Activated CD4-positive, alpha-beta memory T cell treated with anti-CD3 and anti-CD28 coated beads for 36 hours (primary cell): ENCODE measurements at regions not wholly inside any gene's neighbourhood (a gene's known extent, or its start where the extent isn't known, plus 50 kb on each side); places are given as distances from the start of the nearest gene placed in this dataset.
"Not testable (repeated sequence)": the region's sequence is repeated elsewhere in the genome, so short reads cannot be mapped to it uniquely, and the experiment has no call there.

Experiments used
- CTCF ChIA-PET: fragments of 350-600 bp; sonication (Branson Sonifier 250); formaldehyde crosslinking; loops from one replicate; lab custom pipeline; 2021; ENCODE audit warnings: antibody characterized with exemption, inconsistent platforms; lab: Charles Lee
- POLR2A ChIA-PET: fragments of 350-600 bp; sonication (Branson Sonifier 250); formaldehyde crosslinking; loops from one replicate; lab custom pipeline; 2021; ENCODE audit warnings: antibody characterized with exemption; lab: Charles Lee
- DNase-seq: peaks from one replicate; pipeline ENCODE4 v3.0.0-alpha.2; 2020
- H3K27ac Mint-ChIP-seq: one replicate; pipeline ENCODE4 v1.8.0; 2021; ENCODE audit warnings: mixed read lengths
- H3K27me3 Mint-ChIP-seq: one replicate; pipeline ENCODE4 v1.8.0; 2021; ENCODE audit warnings: mixed read lengths
- H3K36me3 Mint-ChIP-seq: one replicate; pipeline ENCODE4 v1.8.0; 2021; ENCODE audit warnings: mixed read lengths
- H3K4me1 Mint-ChIP-seq: one replicate; pipeline ENCODE4 v1.8.0; 2021; ENCODE audit warnings: low read depth, mixed read lengths
- H3K4me3 Mint-ChIP-seq: one replicate; pipeline ENCODE4 v1.8.0; 2021; ENCODE audit warnings: mild to moderate bottlenecking, mixed read lengths
- H3K9me3 Mint-ChIP-seq: one replicate; pipeline ENCODE4 v1.8.0; 2021; ENCODE audit warnings: mixed read lengths
- intact Hi-C: fragments of 100-400 bp; cut with micrococcal nuclease; formaldehyde crosslinking; loops from one replicate; pipeline ENCODE4 v1.15.1; 2023

GRCh38 chr3:113377158-113377557 is 64.1 kb downstream of the CFAP44 start:
- Mint-ChIP-seq H3K27me3 (no peaks in the 10 kb centered on the region), H3K36me3 (peaks cover 14% of the 10 kb centered on the region), H3K27ac (no peak overlapping the region), H3K4me3 (no peak overlapping the region), H3K4me1 (no peaks in the 10 kb centered on the region), H3K9me3 (no peaks in the 10 kb centered on the region)
- no peak for DNase-seq
- intact Hi-C loops: no loop called here
- ChIA-PET POLR2A (no interaction called here), CTCF (no interaction called here)

- CTCF ChIA-PET: interaction anchor here (1.3 kb wide), 1 partner anchor 204 kb away, joined by 3 read pairs; no protein-coding TSS in a partner anchor
- peaks cover 24% of the 10 kb centered on the region for H3K36me3 Mint-ChIP-seq
- DNase-seq: no peak
- H3K4me3 Mint-ChIP-seq: no peak overlapping the region
- no peaks in the 10 kb centered on the region for H3K4me1 Mint-ChIP-seq
- peaks cover 8% of the 10 kb centered on the region for H3K9me3 Mint-ChIP-seq
- POLR2A ChIA-PET: no interaction called here
- H3K27ac Mint-ChIP-seq: no peak overlapping the region
- no peaks in the 10 kb centered on the region for H3K27me3 Mint-ChIP-seq
- intact Hi-C loops: no loop called here
Observed at GRCh38 chr3:113374078-113374477, 67.2 kb downstream of the CFAP44 start.

- H3K4me1 Mint-ChIP-seq, H3K27ac Mint-ChIP-seq, intact Hi-C loops, H3K4me3 Mint-ChIP-seq, CTCF ChIA-PET, H3K9me3 Mint-ChIP-seq, POLR2A ChIA-PET, H3K27me3 Mint-ChIP-seq, DNase-seq: not testable (repeated sequence)
- H3K36me3 Mint-ChIP-seq: peaks cover 27% of the 10 kb centered on the region
Observed at GRCh38 chr3:113366800-113367199, 74.5 kb downstream of the CFAP44 start.

GRCh38 chr3:113355340-113355739 is 86.0 kb downstream of the CFAP44 start:
- H3K9me3 Mint-ChIP-seq, H3K36me3 Mint-ChIP-seq, H3K27me3 Mint-ChIP-seq, DNase-seq, H3K27ac Mint-ChIP-seq, intact Hi-C loops, H3K4me1 Mint-ChIP-seq, CTCF ChIA-PET, POLR2A ChIA-PET, H3K4me3 Mint-ChIP-seq: not testable (repeated sequence)

- Mint-ChIP-seq H3K27ac (no peak overlapping the region), H3K4me1 (no peaks in the 10 kb centered on the region), H3K4me3 (no peak overlapping the region), H3K9me3 (no peaks in the 10 kb centered on the region), H3K27me3 (no peaks in the 10 kb centered on the region), H3K36me3 (peaks cover 8% of the 10 kb centered on the region)
- DNase-seq: no peak
- intact Hi-C loops: no loop called here
- ChIA-PET CTCF (no interaction called here), POLR2A (no interaction called here)
Observed at GRCh38 chr3:113354307-113354706, 87.0 kb downstream of the CFAP44 start.

GRCh38 chr3:113353678-113354077 is 87.6 kb downstream of the CFAP44 start:
- Mint-ChIP-seq H3K4me3 (no peak overlapping the region), H3K27me3 (no peaks in the 10 kb centered on the region), H3K4me1 (no peaks in the 10 kb centered on the region), H3K27ac (no peak overlapping the region), H3K9me3 (no peaks in the 10 kb centered on the region), H3K36me3 (peaks cover 8% of the 10 kb centered on the region)
- ChIA-PET POLR2A (no interaction called here), CTCF (no interaction called here)
- DNase-seq: no peak
- intact Hi-C loops: no loop called here

- no peaks in the 10 kb centered on the region for H3K36me3 Mint-ChIP-seq
- POLR2A ChIA-PET: no interaction called here
Observed at GRCh38 chr3:113340785-113341184, 100.5 kb downstream of the CFAP44 start.

GRCh38 chr3:113339616-113340244 is 101.6 kb downstream of the CFAP44 start:
- POLR2A ChIA-PET: no interaction called here
- Mint-ChIP-seq H3K4me1 (no peaks in the 10 kb centered on the region), H3K9me3 (no peaks in the 10 kb centered on the region), H3K4me3 (no peak overlapping the region), H3K27ac (no peak overlapping the region), H3K36me3 (peaks cover 1% of the 10 kb centered on the region), H3K27me3 (no peaks in the 10 kb centered on the region)
- CTCF ChIA-PET: no interaction called here
- intact Hi-C loops: no loop called here
- no peak for DNase-seq

More at GRCh38 chr3:113340785-113341184, 100.5 kb downstream of the CFAP44 start:
- Mint-ChIP-seq H3K27ac (no peak overlapping the region), H3K9me3 (no peaks in the 10 kb centered on the region), H3K4me3 (no peak overlapping the region), H3K4me1 (no peaks in the 10 kb centered on the region), H3K27me3 (no peaks in the 10 kb centered on the region)
- intact Hi-C loops: no loop called here
- CTCF ChIA-PET: no interaction called here
- no peak for DNase-seq
